HepG2 (cell line): ENCODE measurements at regions not wholly inside any gene's neighbourhood (a gene's known extent, or its start where the extent isn't known, plus 50 kb on each side); places are given as distances from the start of the nearest gene placed in this dataset.

Experiments
- ATAC-seq: fragments of 200-7000 bp; cut with Tn5 transposase; 3 replicates; pipeline ENCODE4 v1.9.1; 2020; ENCODE audit warnings: mild to moderate bottlenecking, moderate library complexity
- BruUV-seq: library from RNA; stranded (reverse); fragments of 400-500 nt; replicated peaks from 2 replicates; lab custom pipeline; 2021; lab: Mats Ljungman, UMichigan
- CTCF ChIA-PET: fragments of 300-600 bp; formaldehyde crosslinking; extraction: SDS; loops from one replicate; lab custom pipeline; 2021; ENCODE audit warnings: low total read pairs, inconsistent platforms, low intra/inter-chr PET ratio; lab: Yijun Ruan, JAX
- POLR2A ChIA-PET: fragments of 350-600 bp; sonication (Branson Sonifier 250); formaldehyde crosslinking; loops from one replicate; lab custom pipeline; 2020; ENCODE audit warnings: antibody characterized with exemption, inconsistent platforms; lab: Yijun Ruan, JAX
- DNase-seq: peaks from one replicate; pipeline ENCODE4 v3.0.0-alpha.2; 2015; ENCODE audit warnings: low spot score
- FAIRE-seq: peaks from 3 replicates; lab custom pipeline; 2011; peaks lifted over from hg19 to GRCh38; lab: Jason Lieb, UNC
- H2AFZ ChIP-seq: one replicate; pipeline ENCODE4 v1.6.1; 2011; ENCODE audit warnings: low read length, inconsistent platforms
- H3K27ac ChIP-seq: fragments of 300-600 bp; 3 replicates; pipeline ENCODE4 v1.8.0; 2011; ENCODE audit warnings: mixed run types, mild to moderate bottlenecking, mixed read lengths, low read length, inconsistent platforms; ENCODE audit not compliant: insufficient read depth; ENCODE audit errors: extremely low read length
- H3K27me3 ChIP-seq, 2 experiments: fragments of 200-600 bp in 1 of 2; 2 replicates in 1 of 2; 3 replicates in 1 of 2; pipeline versions ENCODE4 v1.6.0 to v1.8.0; 2011; ENCODE audit warnings: low read length in 2 of 2, mild to moderate bottlenecking in 2 of 2, moderate library complexity in 2 of 2, inconsistent platforms in 1 of 2; ENCODE audit not compliant: insufficient read depth in 2 of 2, control insufficient read depth in 1 of 2
- H3K36me3 ChIP-seq, 2 experiments: fragments of 200-600 bp in 1 of 2; replicated peaks in 1 of 2; 2 replicates in 1 of 2; 3 replicates in 1 of 2; pipeline versions ENCODE4 v1.5.1 to v1.8.0; 2011; ENCODE audit warnings: low read length in 2 of 2, inconsistent platforms in 1 of 2; ENCODE audit not compliant: insufficient read depth in 2 of 2, control insufficient read depth in 1 of 2
- H3K4me1 ChIP-seq: 2 replicates; pipeline ENCODE4 v1.5.1; 2012; ENCODE audit warnings: low read length, inconsistent platforms; ENCODE audit not compliant: insufficient read depth
- H3K4me2 ChIP-seq: 2 replicates; pipeline ENCODE4 v1.6.0; 2011; ENCODE audit warnings: low read depth, low read length, inconsistent platforms
- H3K4me3 ChIP-seq, 3 experiments: fragments of 200-600 bp in 1 of 3; sonication (generic), shearing (Covaris generic) in 1 of 3; replicated peaks in 1 of 3; 2 replicates each; pipeline ENCODE4 v1.5.1; 2011 to 2016; ENCODE audit warnings: low read length in 3 of 3, inconsistent platforms in 2 of 3, low read depth in 2 of 3, mild to moderate bottlenecking in 2 of 3, control low read depth in 1 of 3, mixed read lengths in 1 of 3; ENCODE audit not compliant: insufficient read depth in 1 of 3
- H3K79me2 ChIP-seq: one replicate; pipeline ENCODE4 v1.6.1; 2011; ENCODE audit warnings: low read length, inconsistent platforms; ENCODE audit not compliant: insufficient read depth
- H3K9ac ChIP-seq: 2 replicates; pipeline ENCODE4 v1.6.0; 2011; ENCODE audit warnings: mild to moderate bottlenecking, low read depth, low read length, inconsistent platforms; ENCODE audit not compliant: insufficient read depth
- H3K9me3 ChIP-seq: 2 replicates; pipeline ENCODE4 v1.5.1; 2012; ENCODE audit warnings: mild to moderate bottlenecking, low read length
- H4K20me1 ChIP-seq: 2 replicates; pipeline ENCODE4 v1.6.0; 2011; ENCODE audit warnings: inconsistent platforms, mild to moderate bottlenecking, low read length, moderate library complexity; ENCODE audit not compliant: insufficient read depth
- AGO2 ChIP-seq: fragments of 200-400 bp; formaldehyde crosslinking; optimal IDR thresholded peaks from 2 replicates; pipeline ENCODE3; 2017; ENCODE audit warnings: mild to moderate bottlenecking, low read depth, low read length, moderate library complexity
- MAZ ChIP-seq, 2 experiments: sonication (generic) in 1 of 2; formaldehyde crosslinking in 1 of 2; IDR thresholded peaks; 2 replicates each; pipeline versions ENCODE4 v1.5.0 to v1.6.1; 2012 to 2020; ENCODE audit warnings: low read depth in 2 of 2, mild to moderate bottlenecking in 2 of 2, borderline replicate concordance in 1 of 2, improper control_type of control experiment in 1 of 2, low read length in 1 of 2, missing genetic modification reagents in 1 of 2, moderate library complexity in 1 of 2
- MBNL3 ChIP-seq: fragments of 250-450 bp; sonication (Bioruptor Pico); conservative IDR thresholded peaks from 2 replicates; pipeline ENCODE4 v1.8.0; 2022; ENCODE audit warnings: mild to moderate bottlenecking, inconsistent platforms
- MTF2 ChIP-seq: sonication (generic); formaldehyde crosslinking; IDR thresholded peaks from 2 replicates; pipeline ENCODE4 v1.5.0; 2020; ENCODE audit warnings: missing genetic modification reagents, borderline replicate concordance
- POGZ ChIP-seq: sonication (generic); formaldehyde crosslinking; IDR thresholded peaks from 2 replicates; pipeline ENCODE4 v1.4.0; 2020; ENCODE audit warnings: mild to moderate bottlenecking, missing genetic modification reagents
- YY1 ChIP-seq: IDR thresholded peaks from 2 replicates; pipeline ENCODE4 v1.6.1; 2011; ENCODE audit warnings: low read length, low read depth, moderate library complexity, mild to moderate bottlenecking; ENCODE audit not compliant: insufficient read depth, insufficient replicate concordance
- ZNF629 ChIP-seq: sonication (generic); formaldehyde crosslinking; conservative IDR thresholded peaks from 2 replicates; pipeline ENCODE4 v1.5.0; 2020; ENCODE audit warnings: missing genetic modification reagents
- ZNF878 ChIP-seq: sonication (generic); formaldehyde crosslinking; IDR thresholded peaks from 2 replicates; pipeline ENCODE4 v1.8.1; 2023; ENCODE audit warnings: mild to moderate bottlenecking, missing genetic modification reagents, moderate library complexity
- ZSCAN30 ChIP-seq: sonication (generic); formaldehyde crosslinking; IDR thresholded peaks from 2 replicates; pipeline ENCODE4 v1.5.0; 2020; ENCODE audit warnings: mild to moderate bottlenecking, missing genetic modification reagents
- WGBS: methylation state at CpG from one replicate; pipeline ENCODE4 v1.1.6; 2017; ENCODE audit warnings: low lambda C conversion rate; 5-methylcytosine and 5-hydroxymethylcytosine counted together
- in situ Hi-C: cut with HindIII; loops from 2 replicates; pipeline ENCODE4 v1.10.0; 2017; ENCODE audit warnings: low pct_unique_long_range_greater_than_20kb; ENCODE audit not compliant: extremely low pct_ligation_motif_present
- intact Hi-C: fragments of 100-400 bp; cut with micrococcal nuclease; formaldehyde crosslinking; loops from one replicate; pipeline ENCODE4 v1.10.0; 2022; ENCODE audit not compliant: unreplicated experiment
- TF ChIP-seq, protein P1 (sequence below): sonication (generic); formaldehyde crosslinking; IDR thresholded peaks from 2 replicates; pipeline ENCODE4 v1.8.1; 2022; ENCODE audit warnings: low read depth, mild to moderate bottlenecking, missing genetic modification reagents
- TF ChIP-seq, protein P2 (sequence below): sonication (generic); formaldehyde crosslinking; IDR thresholded peaks from 2 replicates; pipeline ENCODE4 v1.8.0; 2022; ENCODE audit warnings: mild to moderate bottlenecking, missing genetic modification reagents, borderline replicate concordance

DNA sequence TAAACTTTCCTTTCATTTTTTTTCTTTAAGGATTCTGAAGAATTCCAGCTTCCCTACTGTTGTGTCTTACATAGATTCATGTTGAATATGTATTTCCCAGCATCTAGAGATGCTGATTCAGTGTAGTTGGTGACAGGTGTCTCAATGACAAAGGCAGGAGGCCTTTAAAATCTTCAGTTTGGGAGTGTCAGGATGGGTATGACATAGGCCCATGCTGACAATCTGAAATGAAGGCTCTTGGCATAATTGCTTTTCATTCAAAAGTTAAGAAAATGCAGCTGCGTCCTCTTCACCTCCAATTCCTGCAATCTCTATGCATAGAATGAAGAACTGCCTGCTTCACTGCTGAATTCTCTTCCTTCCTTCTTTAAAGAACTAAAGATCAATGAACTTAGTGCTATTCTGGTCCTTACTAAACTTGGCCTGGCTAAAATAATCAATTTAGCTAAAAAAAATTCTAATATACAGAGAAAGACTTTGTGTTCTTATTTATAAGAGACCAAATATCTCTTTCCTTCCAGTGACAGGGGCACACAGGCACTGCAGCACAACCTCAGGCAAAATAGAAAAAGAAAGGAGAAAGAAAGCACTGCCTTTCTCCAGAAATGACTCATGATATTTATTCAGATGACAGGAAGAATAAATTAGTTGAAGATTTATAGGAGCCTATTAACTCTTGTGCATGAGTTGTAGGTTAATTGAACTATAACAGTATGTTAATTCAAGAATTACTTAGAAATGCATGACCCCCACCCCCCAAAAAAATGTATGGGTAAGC lies 152.6 kb upstream of the GBE1 start:
- in situ Hi-C loops: no loop called here
- ATAC-seq (no peak), DNase-seq (no peak), FAIRE-seq (no peak)
- no peak overlapping the region for H3K27ac ChIP-seq
- no peaks in the 10 kb centered on the region for H3K4me1 ChIP-seq
- no peaks in the 10 kb centered on the region for H3K27me3 ChIP-seq
- ChIA-PET CTCF (no interaction called here), POLR2A (no interaction called here)
- 0% methylated on average over 1 of the region's 1 CpG for WGBS
- H2AFZ ChIP-seq: no peak overlapping the region
- TF ChIP-seq MAZ (IDR thresholded peaks at IDR 0.05; ENCODE audit: borderline replicate concordance, low read depth, low read length): no peak
- no peak for TF ChIP-seq MAZ (CRISPR knock-in tag; IDR thresholded peaks at IDR 0.05; ENCODE audit: low read depth)
- no peak for TF ChIP-seq ZNF878 (CRISPR knock-in tag)
- no peak for TF ChIP-seq ZNF629 (CRISPR knock-in tag)
- no peak for TF ChIP-seq POGZ (CRISPR knock-in tag)
- TF ChIP-seq ZSCAN30 (CRISPR knock-in tag): no peak
- TF ChIP-seq, protein P1, sequence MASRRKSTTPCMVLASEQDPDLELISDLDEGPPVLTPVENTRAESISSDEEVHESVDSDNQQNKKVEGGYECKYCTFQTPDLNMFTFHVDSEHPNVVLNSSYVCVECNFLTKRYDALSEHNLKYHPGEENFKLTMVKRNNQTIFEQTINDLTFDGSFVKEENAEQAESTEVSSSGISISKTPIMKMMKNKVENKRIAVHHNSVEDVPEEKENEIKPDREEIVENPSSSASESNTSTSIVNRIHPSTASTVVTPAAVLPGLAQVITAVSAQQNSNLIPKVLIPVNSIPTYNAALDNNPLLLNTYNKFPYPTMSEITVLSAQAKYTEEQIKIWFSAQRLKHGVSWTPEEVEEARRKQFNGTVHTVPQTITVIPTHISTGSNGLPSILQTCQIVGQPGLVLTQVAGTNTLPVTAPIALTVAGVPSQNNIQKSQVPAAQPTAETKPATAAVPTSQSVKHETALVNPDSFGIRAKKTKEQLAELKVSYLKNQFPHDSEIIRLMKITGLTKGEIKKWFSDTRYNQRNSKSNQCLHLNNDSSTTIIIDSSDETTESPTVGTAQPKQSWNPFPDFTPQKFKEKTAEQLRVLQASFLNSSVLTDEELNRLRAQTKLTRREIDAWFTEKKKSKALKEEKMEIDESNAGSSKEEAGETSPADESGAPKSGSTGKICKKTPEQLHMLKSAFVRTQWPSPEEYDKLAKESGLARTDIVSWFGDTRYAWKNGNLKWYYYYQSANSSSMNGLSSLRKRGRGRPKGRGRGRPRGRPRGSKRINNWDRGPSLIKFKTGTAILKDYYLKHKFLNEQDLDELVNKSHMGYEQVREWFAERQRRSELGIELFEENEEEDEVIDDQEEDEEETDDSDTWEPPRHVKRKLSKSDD (CRISPR knock-in tag): no peak
- TF ChIP-seq, protein P2, sequence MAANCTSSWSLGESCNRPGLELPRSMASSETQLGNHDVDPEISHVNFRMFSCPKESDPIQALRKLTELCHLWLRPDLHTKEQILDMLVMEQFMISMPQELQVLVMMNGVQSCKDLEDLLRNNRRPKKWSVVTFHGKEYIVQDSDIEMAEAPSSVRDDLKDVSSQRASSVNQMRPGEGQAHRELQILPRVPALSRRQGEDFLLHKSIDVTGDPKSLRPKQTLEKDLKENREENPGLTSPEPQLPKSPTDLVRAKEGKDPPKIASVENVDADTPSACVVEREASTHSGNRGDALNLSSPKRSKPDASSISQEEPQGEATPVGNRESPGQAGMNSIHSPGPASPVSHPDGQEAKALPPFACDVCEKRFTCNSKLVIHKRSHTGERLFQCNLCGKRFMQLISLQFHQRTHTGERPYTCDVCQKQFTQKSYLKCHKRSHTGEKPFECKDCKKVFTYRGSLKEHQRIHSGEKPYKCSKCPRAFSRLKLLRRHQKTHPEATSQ: no peak
- no peak for TF ChIP-seq MBNL3 (CRISPR knock-in tag)
- TF ChIP-seq MTF2 (CRISPR knock-in tag): no peak
- no peak for TF ChIP-seq AGO2
- no peak for TF ChIP-seq YY1
- H3K36me3 ChIP-seq: no peaks in the 10 kb centered on the region
- no peak overlapping the region for H3K4me2 ChIP-seq
- intact Hi-C loops: loop anchor here (5.0 kb wide), 1 partner anchor 73 kb away; no protein-coding TSS in a partner anchor
- H3K9me3 ChIP-seq: no peaks in the 10 kb centered on the region
- no peak overlapping the region for H3K9ac ChIP-seq
- no peaks in the 10 kb centered on the region for H4K20me1 ChIP-seq
- no TSS peak for BruUV-seq
- H3K79me2 ChIP-seq: no peaks in the 10 kb centered on the region
- no peak overlapping the region for H3K4me3 ChIP-seq
